CD4-positive, alpha-beta T cell (primary cell): ENCODE measurements at regions not wholly inside any gene's neighbourhood (a gene's known extent, or its start where the extent isn't known, plus 50 kb on each side); places are given as distances from the start of the nearest gene placed in this dataset.

ENCODE experiments used
- ATAC-seq: fragments of 200-7000 bp; cut with Tn5 transposase; one replicate; pipeline ENCODE4 v1.10.0; 2022; ENCODE audit warnings: mild to moderate bottlenecking; ENCODE audit not compliant: poor library complexity
- CTCF ChIA-PET: fragments of 350-600 bp; sonication (Branson Sonifier 250); formaldehyde crosslinking; loops from one replicate; lab custom pipeline; 2021; ENCODE audit warnings: antibody characterized with exemption, inconsistent platforms; lab: Charles Lee
- POLR2A ChIA-PET: fragments of 350-600 bp; sonication (Branson Sonifier 250); formaldehyde crosslinking; loops from one replicate; lab custom pipeline; 2021; ENCODE audit warnings: antibody characterized with exemption, inconsistent platforms; lab: Charles Lee
- DNase-seq, 14 experiments: peaks; one replicate each; pipeline ENCODE4 v3.0.0-alpha.2; 2013 to 2020; ENCODE audit warnings: mixed read lengths in 2 of 14
- H3K27ac ChIP-seq, 2 donors: one replicate each; pipeline versions ENCODE4 v1.5.1 to v1.7.0; 2013; ENCODE audit warnings: low read length in 2 of 2, low read depth in 1 of 2, mild to moderate bottlenecking in 1 of 2
- H3K27me3 ChIP-seq, 2 experiments: 1 replicate in 1 of 2; 2 replicates in 1 of 2; pipeline versions ENCODE4 v1.6.1 to v1.7.0; 2013; ENCODE audit warnings: low read length in 2 of 2, control low read depth in 1 of 2, mild to moderate bottlenecking in 1 of 2, moderate library complexity in 1 of 2; ENCODE audit not compliant: insufficient read depth in 2 of 2, control insufficient read depth in 1 of 2
- H3K36me3 ChIP-seq: one replicate; pipeline ENCODE4 v1.6.1; 2013; ENCODE audit warnings: low read length, control low read depth; ENCODE audit not compliant: insufficient read depth
- H3K4me1 ChIP-seq: one replicate; pipeline ENCODE4 v1.6.1; 2013; ENCODE audit warnings: low read length, control low read depth; ENCODE audit not compliant: insufficient read depth
- H3K4me3 ChIP-seq: one replicate; pipeline ENCODE4 v1.5.1; 2013; ENCODE audit warnings: mild to moderate bottlenecking, low read length, moderate library complexity
- H3K9me3 ChIP-seq, 2 experiments: 1 replicate in 1 of 2; 2 replicates in 1 of 2; pipeline versions ENCODE4 v1.6.1 to v1.7.0; 2013; ENCODE audit warnings: low read length in 2 of 2, mild to moderate bottlenecking in 2 of 2, control low read depth in 1 of 2, moderate library complexity in 1 of 2; ENCODE audit not compliant: control insufficient read depth in 1 of 2, insufficient read depth in 1 of 2
- H3K27ac Mint-ChIP-seq: one replicate; pipeline ENCODE4 v1.8.0; 2020; ENCODE audit warnings: mixed read lengths
- H3K27me3 Mint-ChIP-seq: one replicate; pipeline ENCODE4 v1.8.0; 2021; ENCODE audit warnings: mixed read lengths
- H3K36me3 Mint-ChIP-seq: one replicate; pipeline ENCODE4 v1.8.0; 2021; ENCODE audit warnings: low read depth, mixed read lengths
- H3K4me1 Mint-ChIP-seq: one replicate; pipeline ENCODE4 v1.8.0; 2021; ENCODE audit warnings: low read depth, mixed read lengths
- H3K4me3 Mint-ChIP-seq: one replicate; pipeline ENCODE4 v1.8.0; 2020; ENCODE audit warnings: mild to moderate bottlenecking, mixed read lengths
- H3K9me3 Mint-ChIP-seq: one replicate; pipeline ENCODE4 v1.8.0; 2020; ENCODE audit warnings: mixed read lengths
- intact Hi-C, 2 experiments: fragments of 100-400 bp; cut with DNase I in 1 of 2; cut with micrococcal nuclease in 1 of 2; formaldehyde crosslinking; loops; one replicate each; pipeline versions ENCODE4 v1.15.1 to v1.9.0; 2023 to 2025; cut with DNase I, micrococcal nuclease
- TF ChIP-seq, protein P1 (sequence below): fragments of 200-600 bp; IDR thresholded peaks from one replicate; pipeline ENCODE4 v1.8.0; 2022; ENCODE audit warnings: antibody characterized with exemption, mild to moderate bottlenecking

DNA sequence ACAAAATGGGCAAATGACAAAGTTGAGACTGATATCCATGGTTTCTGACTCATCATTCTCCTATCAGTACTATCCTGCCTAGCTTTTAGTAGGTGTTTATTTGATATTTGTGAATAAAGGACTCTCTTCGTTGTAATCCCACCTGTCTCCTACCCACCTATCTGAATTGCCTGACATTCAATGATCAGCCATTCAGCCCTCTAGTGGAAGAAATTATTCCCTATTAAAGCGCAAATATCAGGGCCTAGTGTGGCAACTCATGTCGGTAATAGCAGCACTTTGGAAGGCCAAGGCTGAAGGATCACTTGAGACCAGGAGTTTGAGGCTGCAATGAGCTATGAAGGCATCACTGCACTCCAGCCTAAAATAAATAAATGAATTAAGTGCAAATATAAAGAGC, 195.7 kb upstream of the SETMAR start:
- DNase-seq (no peak), ATAC-seq (no peak)
- Mint-ChIP-seq H3K4me3 (no peak overlapping the region), H3K27me3 (no peaks in the 10 kb centered on the region), H3K36me3 (no peaks in the 10 kb centered on the region), H3K27ac (no peak overlapping the region), H3K4me1 (no peaks in the 10 kb centered on the region), H3K9me3 (peaks cover 15% of the 10 kb centered on the region)
- TF ChIP-seq, protein P1, sequence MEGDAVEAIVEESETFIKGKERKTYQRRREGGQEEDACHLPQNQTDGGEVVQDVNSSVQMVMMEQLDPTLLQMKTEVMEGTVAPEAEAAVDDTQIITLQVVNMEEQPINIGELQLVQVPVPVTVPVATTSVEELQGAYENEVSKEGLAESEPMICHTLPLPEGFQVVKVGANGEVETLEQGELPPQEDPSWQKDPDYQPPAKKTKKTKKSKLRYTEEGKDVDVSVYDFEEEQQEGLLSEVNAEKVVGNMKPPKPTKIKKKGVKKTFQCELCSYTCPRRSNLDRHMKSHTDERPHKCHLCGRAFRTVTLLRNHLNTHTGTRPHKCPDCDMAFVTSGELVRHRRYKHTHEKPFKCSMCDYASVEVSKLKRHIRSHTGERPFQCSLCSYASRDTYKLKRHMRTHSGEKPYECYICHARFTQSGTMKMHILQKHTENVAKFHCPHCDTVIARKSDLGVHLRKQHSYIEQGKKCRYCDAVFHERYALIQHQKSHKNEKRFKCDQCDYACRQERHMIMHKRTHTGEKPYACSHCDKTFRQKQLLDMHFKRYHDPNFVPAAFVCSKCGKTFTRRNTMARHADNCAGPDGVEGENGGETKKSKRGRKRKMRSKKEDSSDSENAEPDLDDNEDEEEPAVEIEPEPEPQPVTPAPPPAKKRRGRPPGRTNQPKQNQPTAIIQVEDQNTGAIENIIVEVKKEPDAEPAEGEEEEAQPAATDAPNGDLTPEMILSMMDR = no peak
- Histone ChIP-seq H3K4me1 (no peaks in the 10 kb centered on the region), H3K27ac (no peak overlapping the region), H3K27me3 (no peaks in the 10 kb centered on the region), H3K4me3 (no peak overlapping the region), H3K36me3 (no peaks in the 10 kb centered on the region), H3K9me3 (peaks cover 0 to 6% of the 10 kb centered on the region in 2 experiments)
- intact Hi-C loops = no loop called here
- CTCF ChIA-PET = no interaction called here
- POLR2A ChIA-PET = no interaction called here

DNA sequence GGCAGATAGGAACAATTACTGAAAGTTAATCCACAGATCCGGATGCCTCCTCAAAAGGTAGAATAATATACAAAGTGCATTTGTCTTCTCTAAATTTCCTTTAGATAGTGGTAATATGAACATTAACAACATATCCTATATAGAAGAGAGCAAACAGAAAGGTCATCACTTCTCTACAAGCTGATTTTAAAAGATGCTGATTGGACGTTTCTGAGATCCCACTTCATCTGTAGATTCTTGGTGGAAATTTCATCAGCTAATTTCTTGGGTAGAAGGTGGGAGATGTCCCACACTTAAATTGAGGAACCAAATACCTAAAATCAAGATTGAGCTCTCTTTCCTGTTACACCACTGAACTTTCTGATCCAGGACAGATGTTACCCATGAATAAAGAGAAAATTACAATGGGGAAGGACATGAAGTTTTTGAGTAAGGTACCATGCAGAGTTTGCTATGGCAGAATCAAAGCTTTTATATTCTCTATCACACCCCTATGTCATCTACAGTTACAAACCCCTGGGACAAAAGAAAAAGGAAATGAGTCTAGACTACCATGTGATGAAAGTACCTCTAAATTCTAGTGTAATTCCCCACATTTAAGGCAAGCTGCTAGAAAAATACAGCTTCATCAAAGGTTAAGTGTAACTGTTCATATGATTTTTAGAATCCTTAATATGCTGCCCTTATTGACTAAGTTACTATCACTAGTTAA, 189.2 kb upstream of the SETMAR start:
- no peak for ATAC-seq
- H3K4me3 ChIP-seq = no peak overlapping the region
- no peak for DNase-seq
- no peaks in the 10 kb centered on the region for H3K36me3 ChIP-seq
- H3K27me3 Mint-ChIP-seq = no peaks in the 10 kb centered on the region
- no peaks in the 10 kb centered on the region for H3K4me1 Mint-ChIP-seq
- TF ChIP-seq, protein P1 = no peak
- H3K9me3 Mint-ChIP-seq = no peaks in the 10 kb centered on the region
- no peaks in the 10 kb centered on the region for H3K36me3 Mint-ChIP-seq
- no peak overlapping the region for H3K27ac Mint-ChIP-seq
- intact Hi-C loops = no loop called here
- no peak overlapping the region for H3K27ac ChIP-seq
- H3K4me1 ChIP-seq = no peaks in the 10 kb centered on the region
- H3K9me3 ChIP-seq = peaks cover 0 to 6% of the 10 kb centered on the region in 2 experiments
- no peaks in the 10 kb centered on the region for H3K27me3 ChIP-seq
- no peak overlapping the region for H3K4me3 Mint-ChIP-seq
- ChIA-PET CTCF (no interaction called here), POLR2A (no interaction called here)

DNA sequence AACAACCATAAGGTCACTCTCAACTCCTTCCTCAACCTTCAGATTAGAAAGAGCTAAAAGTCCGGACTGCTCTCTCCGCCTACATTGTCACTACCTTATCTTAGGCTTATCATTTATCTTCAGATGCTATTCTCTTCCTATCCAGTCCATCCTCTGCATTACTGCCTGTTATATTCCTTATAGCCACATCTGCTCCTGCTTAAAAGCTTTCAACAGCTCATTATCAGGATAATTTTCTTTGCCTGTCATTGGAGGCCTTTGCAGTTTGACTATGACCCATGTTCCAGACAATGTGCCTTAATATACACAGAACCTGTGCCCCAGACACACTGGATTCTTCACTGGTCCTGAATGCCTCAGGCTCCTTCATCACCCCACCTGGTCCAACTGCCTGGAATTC, 184.1 kb upstream of the SETMAR start:
- H3K9me3 ChIP-seq = no peaks in the 10 kb centered on the region
- ATAC-seq (no peak), DNase-seq (no peak)
- intact Hi-C loops = no loop called here
- H3K4me3 Mint-ChIP-seq = no peak overlapping the region
- no peak overlapping the region for H3K4me3 ChIP-seq
- TF ChIP-seq, protein P1 = no peak
- no peaks in the 10 kb centered on the region for H3K4me1 ChIP-seq
- no peak overlapping the region for H3K27ac Mint-ChIP-seq
- H3K36me3 ChIP-seq = no peaks in the 10 kb centered on the region
- no peaks in the 10 kb centered on the region for H3K36me3 Mint-ChIP-seq
- H3K4me1 Mint-ChIP-seq = no peaks in the 10 kb centered on the region
- H3K9me3 Mint-ChIP-seq = no peaks in the 10 kb centered on the region
- no peaks in the 10 kb centered on the region for H3K27me3 Mint-ChIP-seq
- H3K27me3 ChIP-seq = no peaks in the 10 kb centered on the region
- no peak overlapping the region for H3K27ac ChIP-seq
- ChIA-PET CTCF (interaction anchor here (1.8 kb wide), 1 partner anchor 17 kb away, joined by 4 read pairs; no protein-coding TSS in a partner anchor), POLR2A (no interaction called here)
